ENCODE measurements at regions not wholly inside any gene's neighbourhood (a gene's known extent, or its start where the extent isn't known, plus 50 kb on each side); places are given as distances from the start of the nearest gene placed in this dataset.

DNA sequence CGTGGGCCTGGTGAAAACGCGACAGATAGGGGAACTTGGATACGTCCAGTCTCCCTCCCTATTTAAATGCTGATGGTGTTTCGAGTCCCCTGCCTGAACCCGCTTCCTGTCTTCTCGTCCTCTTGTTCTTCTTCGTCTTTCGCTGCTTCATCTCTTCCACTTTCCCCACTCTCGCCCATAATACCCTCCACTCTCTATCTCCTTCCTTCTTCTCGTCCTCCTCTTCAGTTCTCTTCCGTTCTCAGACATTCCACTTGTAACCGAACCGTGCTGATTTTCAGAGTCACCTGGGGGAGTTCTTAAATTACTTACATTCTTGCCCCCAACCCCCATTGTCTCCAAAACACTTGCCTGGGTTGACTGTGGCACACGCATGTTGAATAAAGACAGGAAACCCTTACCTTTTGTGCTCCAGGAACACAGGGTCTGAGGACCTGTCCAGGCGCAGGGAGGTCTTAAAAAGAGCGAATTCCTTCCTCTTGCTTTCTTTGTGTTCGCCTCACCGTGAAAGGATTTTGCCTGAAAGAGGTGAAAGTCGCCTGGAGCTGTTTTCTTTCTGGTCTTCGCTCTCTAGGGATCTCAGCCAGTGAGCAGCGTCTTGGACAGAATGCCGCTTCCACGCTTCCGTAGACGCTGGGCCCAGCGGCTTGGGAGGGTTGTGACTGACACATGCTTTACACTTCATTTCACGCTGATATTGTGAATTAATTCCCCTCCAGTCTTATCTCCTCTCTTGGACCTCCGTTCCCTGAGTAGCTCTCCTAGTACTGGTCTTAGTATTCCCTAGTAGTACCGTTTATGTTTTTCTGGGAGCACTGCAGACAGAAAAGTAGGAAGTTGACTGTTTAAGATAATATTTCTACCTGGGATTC lies 184.0 kb downstream of the GPX5 start:
- no peaks in the 10 kb centered on the region for H3K36me3 ChIP-seq (ENCODE audit: control insufficient read depth in 2 of 3, insufficient read depth in 3 of 3, low read length in 3 of 3)
- DNase-seq (no peak), FAIRE-seq (no peak)
- TF ChIP-seq, protein P1, sequence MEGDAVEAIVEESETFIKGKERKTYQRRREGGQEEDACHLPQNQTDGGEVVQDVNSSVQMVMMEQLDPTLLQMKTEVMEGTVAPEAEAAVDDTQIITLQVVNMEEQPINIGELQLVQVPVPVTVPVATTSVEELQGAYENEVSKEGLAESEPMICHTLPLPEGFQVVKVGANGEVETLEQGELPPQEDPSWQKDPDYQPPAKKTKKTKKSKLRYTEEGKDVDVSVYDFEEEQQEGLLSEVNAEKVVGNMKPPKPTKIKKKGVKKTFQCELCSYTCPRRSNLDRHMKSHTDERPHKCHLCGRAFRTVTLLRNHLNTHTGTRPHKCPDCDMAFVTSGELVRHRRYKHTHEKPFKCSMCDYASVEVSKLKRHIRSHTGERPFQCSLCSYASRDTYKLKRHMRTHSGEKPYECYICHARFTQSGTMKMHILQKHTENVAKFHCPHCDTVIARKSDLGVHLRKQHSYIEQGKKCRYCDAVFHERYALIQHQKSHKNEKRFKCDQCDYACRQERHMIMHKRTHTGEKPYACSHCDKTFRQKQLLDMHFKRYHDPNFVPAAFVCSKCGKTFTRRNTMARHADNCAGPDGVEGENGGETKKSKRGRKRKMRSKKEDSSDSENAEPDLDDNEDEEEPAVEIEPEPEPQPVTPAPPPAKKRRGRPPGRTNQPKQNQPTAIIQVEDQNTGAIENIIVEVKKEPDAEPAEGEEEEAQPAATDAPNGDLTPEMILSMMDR (IDR thresholded peaks at IDR 0.05; ENCODE audit: borderline replicate concordance, extremely low read depth, insufficient read depth), result no peak
- no peak overlapping the region for H3K4me3 ChIP-seq (ENCODE audit: low read length in 3 of 3)
- H3K27ac ChIP-seq (ENCODE audit: low read depth in 2 of 2, low read length in 2 of 2), result no peak overlapping the region
- H3K9me3 ChIP-seq (ENCODE audit: control insufficient read depth in 2 of 3, insufficient read depth in 1 of 3, low read length in 3 of 3), result peaks cover 2 to 10% (median 2%) of the 10 kb centered on the region in 3 donors
- H3K4me1 ChIP-seq (ENCODE audit: control insufficient read depth in 2 of 3, insufficient read depth in 2 of 3, low read depth in 1 of 3, low read length in 3 of 3), result no peaks in the 10 kb centered on the region
- no peak overlapping the region for H3K9ac ChIP-seq (ENCODE audit: low read length in 3 of 3)
- intact Hi-C loops (cut with DNase I), result no loop called here
- H3K27me3 ChIP-seq (ENCODE audit: control insufficient read depth, insufficient read depth, low read length), result peaks cover 21% of the 10 kb centered on the region

GRCh38 chr6:28710466-28711191 lies 184.9 kb downstream of the GPX5 start:
- Histone ChIP-seq H3K9me3 (ENCODE audit: control insufficient read depth in 2 of 3, insufficient read depth in 1 of 3, low read length in 3 of 3) (peaks cover 2 to 10% (median 2%) of the 10 kb centered on the region in 3 donors), H3K9ac (ENCODE audit: low read length in 3 of 3) (no peak overlapping the region), H3K36me3 (ENCODE audit: control insufficient read depth in 2 of 3, insufficient read depth in 3 of 3, low read length in 3 of 3) (no peaks in the 10 kb centered on the region), H3K4me3 (ENCODE audit: low read length in 3 of 3) (no peak overlapping the region), H3K27ac (ENCODE audit: low read depth in 2 of 2, low read length in 2 of 2) (no peak overlapping the region), H3K4me1 (ENCODE audit: control insufficient read depth in 2 of 3, insufficient read depth in 2 of 3, low read depth in 1 of 3, low read length in 3 of 3) (no peaks in the 10 kb centered on the region), H3K27me3 (ENCODE audit: control insufficient read depth, insufficient read depth, low read length) (peaks cover 21% of the 10 kb centered on the region)
- DNase-seq (no peak), FAIRE-seq (no peak)
- intact Hi-C loops (cut with DNase I), result no loop called here
- TF ChIP-seq, protein P1 (IDR thresholded peaks at IDR 0.05; ENCODE audit: borderline replicate concordance, extremely low read depth, insufficient read depth), result no peak

DNA sequence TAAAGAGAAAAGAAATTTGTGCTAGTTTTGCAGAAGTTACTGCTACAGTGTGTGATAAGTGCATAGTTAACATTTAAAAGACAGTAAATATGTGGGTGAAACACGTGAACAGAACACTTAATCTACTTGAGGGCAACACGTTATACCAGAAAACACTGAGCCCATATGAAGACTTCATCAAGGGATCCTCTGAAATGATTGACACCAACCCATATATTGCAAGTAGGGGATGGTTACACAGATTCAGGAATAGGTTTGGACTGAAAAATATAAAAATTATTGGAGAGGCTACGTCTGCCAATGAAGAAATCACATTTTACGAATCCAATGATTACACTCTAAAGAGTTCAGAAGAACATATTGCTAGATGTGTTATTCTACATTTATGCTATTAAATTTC lies 185.6 kb downstream of the GPX5 start:
- TF ChIP-seq, protein P1 (IDR thresholded peaks at IDR 0.05; ENCODE audit: borderline replicate concordance, extremely low read depth, insufficient read depth), result no peak
- H3K36me3 ChIP-seq (ENCODE audit: control insufficient read depth in 2 of 3, insufficient read depth in 3 of 3, low read length in 3 of 3), result no peaks in the 10 kb centered on the region
- intact Hi-C loops (cut with DNase I), result no loop called here
- H3K9ac ChIP-seq (ENCODE audit: low read length in 3 of 3), result no peak overlapping the region
- FAIRE-seq, result no peak
- no peak overlapping the region for H3K27ac ChIP-seq (ENCODE audit: low read depth in 2 of 2, low read length in 2 of 2)
- H3K4me3 ChIP-seq (ENCODE audit: low read length in 3 of 3), result no peak overlapping the region
- H3K27me3 ChIP-seq (ENCODE audit: control insufficient read depth, insufficient read depth, low read length), result peaks cover 21% of the 10 kb centered on the region
- no peak for DNase-seq
- no peaks in the 10 kb centered on the region for H3K4me1 ChIP-seq (ENCODE audit: control insufficient read depth in 2 of 3, insufficient read depth in 2 of 3, low read depth in 1 of 3, low read length in 3 of 3)
- H3K9me3 ChIP-seq (ENCODE audit: control insufficient read depth in 2 of 3, insufficient read depth in 1 of 3, low read length in 3 of 3), result peaks cover 2 to 10% (median 2%) of the 10 kb centered on the region in 3 donors

Data from kidney (tissue), 13 donors.